ENCODE measurements at regions not wholly inside any gene's neighbourhood (a gene's known extent, or its start where the extent isn't known, plus 50 kb on each side); places are given as distances from the start of the nearest gene placed in this dataset.

DNA sequence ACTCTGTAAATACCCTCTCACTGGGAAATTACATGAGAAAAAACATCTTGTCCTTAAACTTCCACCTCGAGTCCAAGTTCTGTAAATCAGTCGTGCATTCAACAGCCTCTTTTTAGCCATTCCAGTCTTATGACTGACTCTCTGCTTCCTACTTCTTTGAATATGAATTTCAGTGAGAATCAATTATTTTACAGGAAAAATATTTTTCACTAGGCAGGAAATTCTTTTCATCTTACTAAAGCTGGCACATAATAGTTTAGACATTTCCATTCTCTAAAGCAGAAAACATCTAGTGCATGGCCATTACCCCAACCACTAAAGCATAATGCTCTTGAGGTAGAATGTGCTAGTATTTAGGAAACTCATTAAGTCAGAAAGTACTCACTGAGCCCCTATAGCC, 565.7 kb upstream of the FAT1 start:
- H3K4me1 ChIP-seq (ENCODE audit: insufficient read depth) = peaks cover 10% of the 10 kb centered on the region
- TF ChIP-seq EZH2 (IDR thresholded peaks at IDR 0.05; ENCODE audit: borderline replicate concordance) = no peak
- TF ChIP-seq EZH2phosphoT487 (IDR thresholded peaks at IDR 0.05; ENCODE audit: low read depth, severe bottlenecking, unreplicated experiment) = no peak
- no peak for TF ChIP-seq CTCF (IDR thresholded peaks at IDR 0.05; ENCODE audit: poor library complexity)
- H3K9me2 ChIP-seq (replicated peaks; ENCODE audit: insufficient read depth) = no peaks in the 10 kb centered on the region
- no peaks in the 10 kb centered on the region for H3K79me2 ChIP-seq
- no peaks in the 10 kb centered on the region for H4K20me1 ChIP-seq (ENCODE audit: insufficient read depth, poor library complexity, severe bottlenecking)
- H3K4me2 ChIP-seq = no peak overlapping the region
- DNase-seq (ENCODE audit: low spot score) = no peak
- no peaks in the 10 kb centered on the region for H3K27me3 ChIP-seq
- no peak overlapping the region for H2AFZ ChIP-seq
- no peak overlapping the region for H3K4me3 ChIP-seq
- 48% methylated on average over 2 of the region's 2 CpGs for WGBS (ENCODE audit: low lambda C conversion rate, missing lambda C conversion rate)
- no peak overlapping the region for H3K27ac ChIP-seq
- H3K36me3 ChIP-seq (replicated peaks; ENCODE audit: insufficient read depth, low read depth) = no peaks in the 10 kb centered on the region
- H3K9me3 ChIP-seq (ENCODE audit: low read depth) = no peaks in the 10 kb centered on the region

- H3K9me3 ChIP-seq (ENCODE audit: low read depth) = no peaks in the 10 kb centered on the region
- TF ChIP-seq CTCF (IDR thresholded peaks at IDR 0.05; ENCODE audit: poor library complexity) (no peak), EZH2 (IDR thresholded peaks at IDR 0.05; ENCODE audit: borderline replicate concordance) (no peak)
- H2AFZ ChIP-seq = no peak overlapping the region
- no peaks in the 10 kb centered on the region for H3K9me2 ChIP-seq (replicated peaks; ENCODE audit: insufficient read depth)
- no peak overlapping the region for H3K4me2 ChIP-seq
- H3K4me1 ChIP-seq (ENCODE audit: insufficient read depth) = no peaks in the 10 kb centered on the region
- 70% methylated on average over 3 of the region's 3 CpGs for WGBS (ENCODE audit: low lambda C conversion rate, missing lambda C conversion rate)
- no peaks in the 10 kb centered on the region for H3K36me3 ChIP-seq (replicated peaks; ENCODE audit: insufficient read depth, low read depth)
- no peaks in the 10 kb centered on the region for H4K20me1 ChIP-seq (ENCODE audit: insufficient read depth, poor library complexity, severe bottlenecking)
- H3K79me2 ChIP-seq = no peaks in the 10 kb centered on the region
- H3K27ac ChIP-seq = no peak overlapping the region
- no peaks in the 10 kb centered on the region for H3K27me3 ChIP-seq
- peak; percentile 20 for DNase-seq (ENCODE audit: low spot score)
- no peak overlapping the region for H3K4me3 ChIP-seq
These were observed 571.2 kb upstream of the FAT1 start for GRCh38 chr4:187294861-187295260.

DNA sequence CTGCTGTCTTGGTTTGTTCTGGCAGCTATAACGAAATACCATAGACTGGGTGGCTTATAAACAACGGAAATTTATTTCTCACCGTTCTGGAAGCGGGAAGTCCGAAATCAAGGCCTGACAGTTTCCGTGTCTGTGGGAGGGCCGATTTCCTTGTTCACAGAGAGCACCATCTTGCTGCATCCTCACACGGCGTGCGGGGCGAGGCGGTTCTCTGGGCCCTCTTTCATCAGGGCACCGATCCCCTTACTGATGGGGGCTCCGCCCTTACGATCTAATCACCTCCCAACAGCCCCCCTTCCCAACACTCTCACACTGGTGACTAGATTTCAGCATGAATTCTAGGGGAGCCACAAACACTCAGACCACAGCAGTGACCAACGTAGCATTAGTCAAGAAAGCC, 578.3 kb upstream of the FAT1 start:
- Histone ChIP-seq H4K20me1 (ENCODE audit: insufficient read depth, poor library complexity, severe bottlenecking) (no peaks in the 10 kb centered on the region), H2AFZ (no peak overlapping the region), H3K4me3 (no peak overlapping the region), H3K27me3 (no peaks in the 10 kb centered on the region), H3K79me2 (no peaks in the 10 kb centered on the region), H3K9me2 (replicated peaks; ENCODE audit: insufficient read depth) (no peaks in the 10 kb centered on the region), H3K27ac (no peak overlapping the region), H3K4me2 (no peak overlapping the region), H3K4me1 (ENCODE audit: insufficient read depth) (no peaks in the 10 kb centered on the region), H3K9me3 (ENCODE audit: low read depth) (no peaks in the 10 kb centered on the region), H3K36me3 (replicated peaks; ENCODE audit: insufficient read depth, low read depth) (no peaks in the 10 kb centered on the region)
- TF ChIP-seq CTCF (IDR thresholded peaks at IDR 0.05; ENCODE audit: poor library complexity) (no peak), EZH2 (IDR thresholded peaks at IDR 0.05; ENCODE audit: borderline replicate concordance) (no peak), EZH2phosphoT487 (IDR thresholded peaks at IDR 0.05; ENCODE audit: low read depth, severe bottlenecking, unreplicated experiment) (no peak)
- 94% methylated on average over 16 of the region's 16 CpGs for WGBS (ENCODE audit: low lambda C conversion rate, missing lambda C conversion rate)
- no peak for DNase-seq (ENCODE audit: low spot score)

Data from hepatocyte (in vitro differentiated cells).